Activated T-cell treated with anti-CD3 and anti-CD28 coated beads, Interleukin-2, amount 50 U/mL, for 24 hours (primary cell): ENCODE measurements at regions not wholly inside any gene's neighbourhood (a gene's known extent, or its start where the extent isn't known, plus 50 kb on each side); places are given as distances from the start of the nearest gene placed in this dataset.

Experiments
- DNase-seq: peaks from one replicate; pipeline ENCODE4 v3.0.0-alpha.2; 2020
- H3K27ac Mint-ChIP-seq: 2 replicates; pipeline ENCODE4 v1.8.0; 2020; ENCODE audit warnings: mild to moderate bottlenecking, mixed read lengths
- H3K27me3 Mint-ChIP-seq: 2 replicates; pipeline ENCODE4 v1.8.0; 2020; ENCODE audit warnings: mixed read lengths
- H3K36me3 Mint-ChIP-seq: 2 replicates; pipeline ENCODE4 v1.8.0; 2020; ENCODE audit warnings: low read depth, mixed read lengths
- H3K4me1 Mint-ChIP-seq: 2 replicates; pipeline ENCODE4 v1.8.0; 2020; ENCODE audit warnings: low read depth, mixed read lengths
- H3K4me3 Mint-ChIP-seq: 2 replicates; pipeline ENCODE4 v1.8.0; 2020; ENCODE audit warnings: mild to moderate bottlenecking, moderate library complexity, mixed read lengths
- H3K9me3 Mint-ChIP-seq: 2 replicates; pipeline ENCODE4 v1.8.0; 2020; ENCODE audit warnings: mixed read lengths

GRCh38 chr7:132653366-132653930, 77.2 kb upstream of the PLXNA4 start:
- no peak overlapping the region for H3K4me3 Mint-ChIP-seq
- H3K9me3 Mint-ChIP-seq = no peaks in the 10 kb centered on the region
- no peak for DNase-seq
- no peaks in the 10 kb centered on the region for H3K27me3 Mint-ChIP-seq
- H3K36me3 Mint-ChIP-seq = no peaks in the 10 kb centered on the region
- H3K4me1 Mint-ChIP-seq = peaks cover 48% of the 10 kb centered on the region
- no peak overlapping the region for H3K27ac Mint-ChIP-seq

GRCh38 chr7:132652507-132652906, 76.2 kb upstream of the PLXNA4 start:
- Mint-ChIP-seq H3K27me3 (no peaks in the 10 kb centered on the region), H3K4me3 (no peak overlapping the region), H3K27ac (no peak overlapping the region), H3K9me3 (no peaks in the 10 kb centered on the region), H3K36me3 (no peaks in the 10 kb centered on the region), H3K4me1 (peaks cover 39% of the 10 kb centered on the region)
- DNase-seq = no peak

- no peaks in the 10 kb centered on the region for H3K27me3 Mint-ChIP-seq
- H3K4me3 Mint-ChIP-seq = no peak overlapping the region
- H3K9me3 Mint-ChIP-seq = no peaks in the 10 kb centered on the region
- no peak overlapping the region for H3K27ac Mint-ChIP-seq
- H3K36me3 Mint-ChIP-seq = no peaks in the 10 kb centered on the region
- no peak for DNase-seq
- H3K4me1 Mint-ChIP-seq = peaks cover 19% of the 10 kb centered on the region
Measured at GRCh38 chr7:132650498-132650897, 74.2 kb upstream of the PLXNA4 start.

GRCh38 chr7:132647311-132647710, 71.0 kb upstream of the PLXNA4 start:
- no peak overlapping the region for H3K27ac Mint-ChIP-seq
- DNase-seq = no peak
- H3K9me3 Mint-ChIP-seq = no peaks in the 10 kb centered on the region
- H3K36me3 Mint-ChIP-seq = no peaks in the 10 kb centered on the region
- no peaks in the 10 kb centered on the region for H3K4me1 Mint-ChIP-seq
- H3K27me3 Mint-ChIP-seq = no peaks in the 10 kb centered on the region
- no peak overlapping the region for H3K4me3 Mint-ChIP-seq

GRCh38 chr7:132646052-132646451, 69.8 kb upstream of the PLXNA4 start:
- no peak overlapping the region for H3K27ac Mint-ChIP-seq
- H3K27me3 Mint-ChIP-seq = no peaks in the 10 kb centered on the region
- DNase-seq = no peak
- no peaks in the 10 kb centered on the region for H3K4me1 Mint-ChIP-seq
- no peaks in the 10 kb centered on the region for H3K36me3 Mint-ChIP-seq
- no peaks in the 10 kb centered on the region for H3K9me3 Mint-ChIP-seq
- H3K4me3 Mint-ChIP-seq = no peak overlapping the region

GRCh38 chr7:132643302-132643701, 67.0 kb upstream of the PLXNA4 start:
- Mint-ChIP-seq H3K27ac (no peak overlapping the region), H3K36me3 (no peaks in the 10 kb centered on the region), H3K9me3 (no peaks in the 10 kb centered on the region)

GRCh38 chr7:132641238-132641637, 65.0 kb upstream of the PLXNA4 start:
- no peak overlapping the region for H3K27ac Mint-ChIP-seq
- no peaks in the 10 kb centered on the region for H3K9me3 Mint-ChIP-seq
- no peak overlapping the region for H3K4me3 Mint-ChIP-seq
- no peak for DNase-seq
- no peaks in the 10 kb centered on the region for H3K36me3 Mint-ChIP-seq
- H3K4me1 Mint-ChIP-seq = no peaks in the 10 kb centered on the region
- no peaks in the 10 kb centered on the region for H3K27me3 Mint-ChIP-seq

More at GRCh38 chr7:132643302-132643701, 67.0 kb upstream of the PLXNA4 start:
- H3K4me1 Mint-ChIP-seq = no peaks in the 10 kb centered on the region
- H3K27me3 Mint-ChIP-seq = no peaks in the 10 kb centered on the region
- no peak overlapping the region for H3K4me3 Mint-ChIP-seq
- no peak for DNase-seq

- Mint-ChIP-seq H3K27me3 (no peaks in the 10 kb centered on the region), H3K27ac (no peak overlapping the region), H3K9me3 (no peaks in the 10 kb centered on the region), H3K4me1 (no peaks in the 10 kb centered on the region), H3K4me3 (no peak overlapping the region), H3K36me3 (no peaks in the 10 kb centered on the region)
- no peak for DNase-seq
Measured at GRCh38 chr7:132639983-132640382, 63.7 kb upstream of the PLXNA4 start.

GRCh38 chr7:132638000-132638399, 61.7 kb upstream of the PLXNA4 start:
- H3K9me3 Mint-ChIP-seq = no peaks in the 10 kb centered on the region
- H3K4me1 Mint-ChIP-seq = no peaks in the 10 kb centered on the region
- no peak for DNase-seq
- no peaks in the 10 kb centered on the region for H3K27me3 Mint-ChIP-seq
- no peak overlapping the region for H3K27ac Mint-ChIP-seq
- no peaks in the 10 kb centered on the region for H3K36me3 Mint-ChIP-seq
- no peak overlapping the region for H3K4me3 Mint-ChIP-seq

- no peaks in the 10 kb centered on the region for H3K9me3 Mint-ChIP-seq
- H3K27ac Mint-ChIP-seq = no peak overlapping the region
- DNase-seq = no peak
- H3K4me3 Mint-ChIP-seq = no peak overlapping the region
- no peaks in the 10 kb centered on the region for H3K4me1 Mint-ChIP-seq
- no peaks in the 10 kb centered on the region for H3K36me3 Mint-ChIP-seq
- no peaks in the 10 kb centered on the region for H3K27me3 Mint-ChIP-seq
Measured at GRCh38 chr7:132636581-132636980, 60.3 kb upstream of the PLXNA4 start.

- H3K4me1 Mint-ChIP-seq = no peaks in the 10 kb centered on the region
Measured at GRCh38 chr7:132635127-132635526, 58.9 kb upstream of the PLXNA4 start.

GRCh38 chr7:132630834-132631233, 54.6 kb upstream of the PLXNA4 start:
- H3K4me3 Mint-ChIP-seq = no peak overlapping the region
- H3K27ac Mint-ChIP-seq = no peak overlapping the region
- no peaks in the 10 kb centered on the region for H3K9me3 Mint-ChIP-seq
- H3K4me1 Mint-ChIP-seq = no peaks in the 10 kb centered on the region
- H3K36me3 Mint-ChIP-seq = no peaks in the 10 kb centered on the region
- H3K27me3 Mint-ChIP-seq = no peaks in the 10 kb centered on the region
- no peak for DNase-seq

More at GRCh38 chr7:132635127-132635526, 58.9 kb upstream of the PLXNA4 start:
- Mint-ChIP-seq H3K27me3 (no peaks in the 10 kb centered on the region), H3K9me3 (no peaks in the 10 kb centered on the region), H3K4me3 (no peak overlapping the region), H3K27ac (no peak overlapping the region), H3K36me3 (no peaks in the 10 kb centered on the region)
- DNase-seq = no peak
